ENCODE measurements at regions not wholly inside any gene's neighbourhood (a gene's known extent, or its start where the extent isn't known, plus 50 kb on each side); places are given as distances from the start of the nearest gene placed in this dataset.

DNA sequence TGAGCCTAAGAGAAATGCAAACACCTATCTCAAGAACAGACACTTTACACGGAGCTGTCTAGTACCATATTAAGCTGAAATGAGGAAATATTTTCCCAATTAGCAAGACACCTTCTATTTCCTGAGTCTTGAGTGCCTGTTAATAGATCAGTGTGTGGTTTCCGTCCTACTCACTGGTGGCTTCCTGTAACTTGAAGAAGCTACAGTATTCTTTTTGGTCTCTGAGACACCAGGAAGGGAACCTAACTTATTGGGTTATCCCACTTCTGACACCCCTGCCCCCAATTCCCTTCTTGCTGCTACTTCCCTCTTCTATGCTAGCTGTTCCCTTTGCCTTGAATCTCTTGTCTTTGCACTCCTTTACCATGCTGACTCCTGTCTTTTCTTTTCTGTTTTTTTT, 92.7 kb downstream of the FDX1 start:
- 19% methylated on average over 2 of the region's 2 CpGs for WGBS (ENCODE audit: insufficient coverage)
- no peaks in the 10 kb centered on the region for H3K9me3 ChIP-seq (ENCODE audit: control insufficient read depth, insufficient read depth, low read length)
- H3K36me3 ChIP-seq (ENCODE audit: control insufficient read depth, insufficient read depth, low read length), result no peaks in the 10 kb centered on the region
- TF ChIP-seq, protein P1, sequence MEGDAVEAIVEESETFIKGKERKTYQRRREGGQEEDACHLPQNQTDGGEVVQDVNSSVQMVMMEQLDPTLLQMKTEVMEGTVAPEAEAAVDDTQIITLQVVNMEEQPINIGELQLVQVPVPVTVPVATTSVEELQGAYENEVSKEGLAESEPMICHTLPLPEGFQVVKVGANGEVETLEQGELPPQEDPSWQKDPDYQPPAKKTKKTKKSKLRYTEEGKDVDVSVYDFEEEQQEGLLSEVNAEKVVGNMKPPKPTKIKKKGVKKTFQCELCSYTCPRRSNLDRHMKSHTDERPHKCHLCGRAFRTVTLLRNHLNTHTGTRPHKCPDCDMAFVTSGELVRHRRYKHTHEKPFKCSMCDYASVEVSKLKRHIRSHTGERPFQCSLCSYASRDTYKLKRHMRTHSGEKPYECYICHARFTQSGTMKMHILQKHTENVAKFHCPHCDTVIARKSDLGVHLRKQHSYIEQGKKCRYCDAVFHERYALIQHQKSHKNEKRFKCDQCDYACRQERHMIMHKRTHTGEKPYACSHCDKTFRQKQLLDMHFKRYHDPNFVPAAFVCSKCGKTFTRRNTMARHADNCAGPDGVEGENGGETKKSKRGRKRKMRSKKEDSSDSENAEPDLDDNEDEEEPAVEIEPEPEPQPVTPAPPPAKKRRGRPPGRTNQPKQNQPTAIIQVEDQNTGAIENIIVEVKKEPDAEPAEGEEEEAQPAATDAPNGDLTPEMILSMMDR (IDR thresholded peaks at IDR 0.05), result no peak
- no peaks in the 10 kb centered on the region for H3K27me3 ChIP-seq (ENCODE audit: control insufficient read depth, insufficient read depth, low read length)
- H3K4me3 ChIP-seq (ENCODE audit: low read length), result no peak overlapping the region
- ATAC-seq (peak in 2 of 3 donors; percentile 35 to 48), DNase-seq (peak in 1 of 2 donors; percentile 41)
- Mint-ChIP-seq H3K36me3 (no peaks in the 10 kb centered on the region), H3K27me3 (ENCODE audit: low read depth in 2 of 2) (no peaks in the 10 kb centered on the region), H3K4me3 (peak overlapping the region; percentile 51), H3K9me3 (peaks cover 0 to 2% of the 10 kb centered on the region in 2 donors), H3K4me1 (peaks cover 11 to 37% of the 10 kb centered on the region in 2 donors), H3K27ac (peak overlapping the region; percentile 7 to 65)
- H3K27ac ChIP-seq (ENCODE audit: low read length), result no peak overlapping the region
- H3K4me1 ChIP-seq (ENCODE audit: control insufficient read depth, insufficient read depth, low read length), result peaks cover 35% of the 10 kb centered on the region
- intact Hi-C loops (cut with micrococcal nuclease), result no loop called here

DNA sequence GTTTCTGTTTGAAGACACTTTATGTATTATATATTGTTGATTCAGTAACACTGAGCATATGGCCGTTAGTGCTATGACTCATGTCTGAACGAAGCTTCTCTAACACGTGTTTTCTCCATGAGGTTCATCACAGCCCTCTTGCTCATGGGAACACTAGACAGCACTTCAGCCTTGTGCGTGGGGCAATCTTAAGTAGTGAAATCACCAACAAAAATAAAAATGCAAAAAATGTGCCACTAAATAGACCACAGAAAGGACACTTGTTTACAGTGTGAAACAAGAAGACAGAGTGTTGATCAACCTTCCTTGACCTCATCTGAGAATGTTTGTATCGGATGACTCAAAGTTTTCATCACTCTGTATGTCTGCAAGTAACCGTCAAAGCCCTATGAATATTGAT, 94.5 kb downstream of the FDX1 start:
- DNase-seq, result peak in 1 of 2 donors; percentile 5

DNA sequence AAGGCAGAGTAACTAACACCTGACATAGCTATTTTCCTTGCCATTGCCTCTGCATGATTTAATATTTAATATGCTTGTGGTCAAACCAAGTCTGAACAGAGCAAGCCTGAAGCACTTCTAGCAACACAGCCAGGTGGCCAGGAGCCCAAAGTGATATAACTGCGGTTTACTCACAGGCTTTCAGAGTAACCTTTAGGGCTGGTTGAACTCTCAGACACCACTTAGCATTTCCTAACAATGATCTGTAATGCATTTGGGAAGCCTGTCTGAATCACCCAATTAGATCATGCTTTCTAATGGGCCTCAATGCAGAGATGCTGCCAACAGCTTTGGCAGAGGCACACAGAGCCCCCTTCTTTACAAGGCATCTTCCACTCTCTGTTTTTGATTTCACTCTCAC, 96.1 kb downstream of the FDX1 start:
- no peaks in the 10 kb centered on the region for H3K27me3 ChIP-seq (ENCODE audit: control insufficient read depth, insufficient read depth, low read length)
- TF ChIP-seq, protein P1 (IDR thresholded peaks at IDR 0.05), result no peak
- peaks cover 11 to 37% of the 10 kb centered on the region in 2 donors for H3K4me1 Mint-ChIP-seq
- DNase-seq (peak in 1 of 2 donors; percentile 3), ATAC-seq (peak in 1 of 3 donors; percentile 36)
- intact Hi-C loops (cut with micrococcal nuclease), result no loop called here
- no peak overlapping the region for H3K27ac Mint-ChIP-seq
- peak overlapping the region; percentile 56 for H3K27ac ChIP-seq (ENCODE audit: low read length)
- WGBS (ENCODE audit: insufficient coverage), result 0% methylated on average over 1 of the region's 1 CpG
- H3K27me3 Mint-ChIP-seq (ENCODE audit: low read depth in 2 of 2), result no peaks in the 10 kb centered on the region
- no peak overlapping the region for H3K4me3 Mint-ChIP-seq
- H3K4me3 ChIP-seq (ENCODE audit: low read length), result no peak overlapping the region
- H3K9me3 Mint-ChIP-seq, result peaks cover 0 to 2% of the 10 kb centered on the region in 2 donors
- H3K36me3 ChIP-seq (ENCODE audit: control insufficient read depth, insufficient read depth, low read length), result no peaks in the 10 kb centered on the region
- H3K4me1 ChIP-seq (ENCODE audit: control insufficient read depth, insufficient read depth, low read length), result peaks cover 35% of the 10 kb centered on the region
- H3K9me3 ChIP-seq (ENCODE audit: control insufficient read depth, insufficient read depth, low read length), result no peaks in the 10 kb centered on the region
- H3K36me3 Mint-ChIP-seq, result no peaks in the 10 kb centered on the region

More for the DNA sequence above, 94.5 kb downstream of the FDX1 start:
- Mint-ChIP-seq H3K27me3 (ENCODE audit: low read depth in 2 of 2) (no peaks in the 10 kb centered on the region), H3K36me3 (no peaks in the 10 kb centered on the region), H3K9me3 (no peaks in the 10 kb centered on the region), H3K4me3 (no peak overlapping the region), H3K27ac (no peak overlapping the region), H3K4me1 (peaks cover 11 to 37% of the 10 kb centered on the region in 2 donors)
- intact Hi-C loops (cut with micrococcal nuclease), result no loop called here
- Histone ChIP-seq H3K4me1 (ENCODE audit: control insufficient read depth, insufficient read depth, low read length) (peaks cover 35% of the 10 kb centered on the region), H3K4me3 (ENCODE audit: low read length) (no peak overlapping the region), H3K27ac (ENCODE audit: low read length) (no peak overlapping the region), H3K9me3 (ENCODE audit: control insufficient read depth, insufficient read depth, low read length) (no peaks in the 10 kb centered on the region), H3K27me3 (ENCODE audit: control insufficient read depth, insufficient read depth, low read length) (no peaks in the 10 kb centered on the region), H3K36me3 (ENCODE audit: control insufficient read depth, insufficient read depth, low read length) (no peaks in the 10 kb centered on the region)
- ATAC-seq, result peak in 2 of 3 donors; percentile 57 to 61
- TF ChIP-seq, protein P1 (IDR thresholded peaks at IDR 0.05), result no peak
- 76% methylated on average over 6 of the region's 6 CpGs for WGBS (ENCODE audit: insufficient coverage)

- DNase-seq (peak in 1 of 2 donors; percentile 36), ATAC-seq (peak in 1 of 3 donors; percentile 44)
- H3K36me3 Mint-ChIP-seq, result no peaks in the 10 kb centered on the region
- H3K4me1 Mint-ChIP-seq, result peaks cover 11 to 36% of the 10 kb centered on the region in 2 donors
- intact Hi-C loops (cut with micrococcal nuclease), result no loop called here
- TF ChIP-seq, protein P1 (IDR thresholded peaks at IDR 0.05), result no peak
- Histone ChIP-seq H3K9me3 (ENCODE audit: control insufficient read depth, insufficient read depth, low read length) (no peaks in the 10 kb centered on the region), H3K27ac (ENCODE audit: low read length) (peak overlapping the region; percentile 56), H3K27me3 (ENCODE audit: control insufficient read depth, insufficient read depth, low read length) (no peaks in the 10 kb centered on the region), H3K4me3 (ENCODE audit: low read length) (no peak overlapping the region), H3K4me1 (ENCODE audit: control insufficient read depth, insufficient read depth, low read length) (peaks cover 35% of the 10 kb centered on the region), H3K36me3 (ENCODE audit: control insufficient read depth, insufficient read depth, low read length) (no peaks in the 10 kb centered on the region)
- H3K27me3 Mint-ChIP-seq (ENCODE audit: low read depth in 2 of 2), result no peaks in the 10 kb centered on the region
- H3K9me3 Mint-ChIP-seq, result peaks cover 0 to 2% of the 10 kb centered on the region in 2 donors
- 80% methylated on average over 2 of the region's 2 CpGs for WGBS (ENCODE audit: insufficient coverage)
- H3K27ac Mint-ChIP-seq, result no peak overlapping the region
- H3K4me3 Mint-ChIP-seq, result no peak overlapping the region
Measured at GRCh38 chr11:110526323-110526722, 96.6 kb downstream of the FDX1 start.
